ENCODE measurements at regions not wholly inside any gene's neighbourhood (a gene's known extent, or its start where the extent isn't known, plus 50 kb on each side); places are given as distances from the start of the nearest gene placed in this dataset.

- intact Hi-C loops (cut with micrococcal nuclease): no loop called here
These were observed 465.0 kb upstream of the SOX11 start for GRCh38 chr2:5227062-5227699.

- intact Hi-C loops (cut with micrococcal nuclease): no loop called here
These were observed 462.6 kb upstream of the SOX11 start for GRCh38 chr2:5229574-5229973.

- intact Hi-C loops (cut with micrococcal nuclease): no loop called here
These were observed 461.7 kb upstream of the SOX11 start for GRCh38 chr2:5230444-5230843.

GRCh38 chr2:5230855-5231254 lies 461.3 kb upstream of the SOX11 start:
- intact Hi-C loops (cut with micrococcal nuclease): no loop called here

- intact Hi-C loops (cut with micrococcal nuclease): no loop called here
These were observed 460.9 kb upstream of the SOX11 start for GRCh38 chr2:5231287-5231686.

GRCh38 chr2:5234563-5234962 lies 457.6 kb upstream of the SOX11 start:
- intact Hi-C loops (cut with micrococcal nuclease): no loop called here

- intact Hi-C loops (cut with micrococcal nuclease): no loop called here
These were observed 456.5 kb upstream of the SOX11 start for GRCh38 chr2:5235701-5236100.

- intact Hi-C loops (cut with micrococcal nuclease): no loop called here
These were observed 455.9 kb upstream of the SOX11 start for GRCh38 chr2:5236249-5236648.

- intact Hi-C loops (cut with micrococcal nuclease): no loop called here
These were observed 449.4 kb upstream of the SOX11 start for GRCh38 chr2:5242751-5243150.

GRCh38 chr2:5250482-5250881 lies 441.7 kb upstream of the SOX11 start:
- intact Hi-C loops (cut with micrococcal nuclease): no loop called here

- intact Hi-C loops (cut with micrococcal nuclease): no loop called here
These were observed 438.9 kb upstream of the SOX11 start for GRCh38 chr2:5253263-5253662.

- intact Hi-C loops (cut with micrococcal nuclease): no loop called here
These were observed 437.3 kb upstream of the SOX11 start for GRCh38 chr2:5254791-5255332.

- intact Hi-C loops (cut with micrococcal nuclease): no loop called here
These were observed 428.9 kb upstream of the SOX11 start for GRCh38 chr2:5263291-5263690.

GRCh38 chr2:5264361-5264760 lies 427.8 kb upstream of the SOX11 start:
- intact Hi-C loops (cut with micrococcal nuclease): no loop called here

GRCh38 chr2:5285061-5285460 lies 407.1 kb upstream of the SOX11 start:
- intact Hi-C loops (cut with micrococcal nuclease): no loop called here

- intact Hi-C loops (cut with micrococcal nuclease): no loop called here
These were observed 406.1 kb upstream of the SOX11 start for GRCh38 chr2:5285872-5286769.

- intact Hi-C loops (cut with micrococcal nuclease): no loop called here
These were observed 404.4 kb upstream of the SOX11 start for GRCh38 chr2:5287558-5288334.

- intact Hi-C loops (cut with micrococcal nuclease): no loop called here
These were observed 401.2 kb upstream of the SOX11 start for GRCh38 chr2:5290900-5291546.

- intact Hi-C loops (cut with micrococcal nuclease): no loop called here
These were observed 387.5 kb upstream of the SOX11 start for GRCh38 chr2:5304640-5305039.

GRCh38 chr2:5315041-5315440 lies 377.1 kb upstream of the SOX11 start:
- intact Hi-C loops (cut with micrococcal nuclease): no loop called here

GRCh38 chr2:5315512-5315911 lies 376.7 kb upstream of the SOX11 start:
- intact Hi-C loops (cut with micrococcal nuclease): no loop called here

All from T-helper 1 cell treated with Interleukin-12 subunit alpha and Interleukin-12 subunit beta and Interleukin-4 antibody, amounts not matched to agents 30 ng/mL and 1 ng/mL, for 36 hours (primary cell).